ENCODE measurements at regions not wholly inside any gene's neighbourhood (a gene's known extent, or its start where the extent isn't known, plus 50 kb on each side); places are given as distances from the start of the nearest gene placed in this dataset.

DNA sequence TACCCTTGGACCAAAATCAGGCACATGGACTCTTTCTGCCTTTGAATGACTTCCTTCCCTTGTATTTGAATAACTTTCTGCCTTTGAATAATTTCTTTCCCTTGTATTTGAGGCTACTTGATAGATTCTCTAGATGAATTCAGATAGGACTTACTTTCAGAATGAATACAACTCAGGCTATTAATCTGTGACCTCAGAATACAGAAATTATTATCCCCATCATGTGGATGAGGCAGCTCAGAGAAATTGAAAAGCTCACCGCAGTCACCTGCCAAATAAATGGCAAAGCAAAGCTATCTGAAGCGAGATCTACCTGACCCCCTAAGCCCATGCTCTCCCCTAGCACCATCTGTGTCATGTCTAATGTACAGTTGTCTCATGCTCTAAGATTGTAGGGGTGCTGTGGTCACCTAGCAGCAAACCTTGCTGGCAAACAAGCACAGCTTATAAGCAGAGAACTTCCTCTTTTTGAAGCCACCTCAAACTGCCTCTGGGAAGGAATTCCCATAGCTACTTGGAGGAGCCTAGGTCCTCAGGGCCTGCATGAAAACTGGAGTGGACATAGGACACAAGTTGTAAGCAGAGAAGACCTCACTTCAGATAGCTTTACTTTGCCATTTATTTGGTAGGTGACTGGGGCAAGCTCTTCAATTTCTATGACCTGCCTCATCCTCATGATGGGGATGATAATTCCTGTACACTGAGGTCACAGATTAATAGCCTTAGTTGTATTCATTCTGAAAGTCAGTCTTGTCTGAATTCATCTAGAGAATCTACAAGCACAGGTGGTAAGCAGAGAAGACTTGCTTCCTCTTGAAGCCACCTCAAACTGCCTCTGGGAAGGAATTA is 66.1 kb downstream of the FASLG start:
- H3K27me3 ChIP-seq (ENCODE audit: control insufficient read depth, extremely low read depth, insufficient read depth, low read length): no peaks in the 10 kb centered on the region
- H2AFZ ChIP-seq (ENCODE audit: control insufficient read depth, low read length): no peak overlapping the region
- no peak overlapping the region for H3K27ac ChIP-seq (ENCODE audit: control insufficient read depth, insufficient read depth, low read length)
- H3K4me2 ChIP-seq (ENCODE audit: control insufficient read depth, extremely low read depth, insufficient read depth, low read depth, low read length): no peak overlapping the region
- H3K79me2 ChIP-seq (ENCODE audit: control insufficient read depth, insufficient read depth, low read length): no peaks in the 10 kb centered on the region
- no peaks in the 10 kb centered on the region for H3K36me3 ChIP-seq (ENCODE audit: control insufficient read depth in 2 of 2, extremely low read depth in 1 of 2, insufficient read depth in 2 of 2, low read length in 2 of 2)
- dilution Hi-C loops (cut with MboI; ENCODE audit: extremely low pct_ligation_motif_present, low sequenced_read_pairs): loop anchor here (25.0 kb wide), 1 partner anchor 113 kb away; no protein-coding TSS in a partner anchor
- TF ChIP-seq EZH2 (IDR thresholded peaks at IDR 0.05; ENCODE audit: low read length): no peak
- TF ChIP-seq, protein P1, sequence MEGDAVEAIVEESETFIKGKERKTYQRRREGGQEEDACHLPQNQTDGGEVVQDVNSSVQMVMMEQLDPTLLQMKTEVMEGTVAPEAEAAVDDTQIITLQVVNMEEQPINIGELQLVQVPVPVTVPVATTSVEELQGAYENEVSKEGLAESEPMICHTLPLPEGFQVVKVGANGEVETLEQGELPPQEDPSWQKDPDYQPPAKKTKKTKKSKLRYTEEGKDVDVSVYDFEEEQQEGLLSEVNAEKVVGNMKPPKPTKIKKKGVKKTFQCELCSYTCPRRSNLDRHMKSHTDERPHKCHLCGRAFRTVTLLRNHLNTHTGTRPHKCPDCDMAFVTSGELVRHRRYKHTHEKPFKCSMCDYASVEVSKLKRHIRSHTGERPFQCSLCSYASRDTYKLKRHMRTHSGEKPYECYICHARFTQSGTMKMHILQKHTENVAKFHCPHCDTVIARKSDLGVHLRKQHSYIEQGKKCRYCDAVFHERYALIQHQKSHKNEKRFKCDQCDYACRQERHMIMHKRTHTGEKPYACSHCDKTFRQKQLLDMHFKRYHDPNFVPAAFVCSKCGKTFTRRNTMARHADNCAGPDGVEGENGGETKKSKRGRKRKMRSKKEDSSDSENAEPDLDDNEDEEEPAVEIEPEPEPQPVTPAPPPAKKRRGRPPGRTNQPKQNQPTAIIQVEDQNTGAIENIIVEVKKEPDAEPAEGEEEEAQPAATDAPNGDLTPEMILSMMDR (optimal IDR thresholded peaks at IDR 0.05 in 1 of 3, IDR thresholded peaks at IDR 0.05 in 1 of 3, conservative IDR thresholded peaks at IDR 0.05 in 1 of 3; ENCODE audit: extremely low read depth in 1 of 3, insufficient read depth in 2 of 3, low read length in 3 of 3): no peak
- no peaks in the 10 kb centered on the region for H3K9me1 ChIP-seq (ENCODE audit: control insufficient read depth, extremely low read depth, insufficient read depth, low read length)
- H3K9me3 ChIP-seq (ENCODE audit: control insufficient read depth, low read depth, low read length): no peaks in the 10 kb centered on the region
- no peak overlapping the region for H3K9ac ChIP-seq (ENCODE audit: control insufficient read depth, extremely low read depth, insufficient read depth, low read length)
- no peak for DNase-seq (ENCODE audit: low read depth, low spot score)
- H3K4me1 ChIP-seq (ENCODE audit: control insufficient read depth, extremely low read depth, insufficient read depth, low read length): peaks cover 14% of the 10 kb centered on the region
- no peak for FAIRE-seq
- no peaks in the 10 kb centered on the region for H4K20me1 ChIP-seq (ENCODE audit: control insufficient read depth, extremely low read depth, insufficient read depth, low read length)
- H3K4me3 ChIP-seq (ENCODE audit: control insufficient read depth in 2 of 3, extremely low read depth in 1 of 3, insufficient read depth in 2 of 3, low read depth in 1 of 3, low read length in 3 of 3): no peak overlapping the region

DNA sequence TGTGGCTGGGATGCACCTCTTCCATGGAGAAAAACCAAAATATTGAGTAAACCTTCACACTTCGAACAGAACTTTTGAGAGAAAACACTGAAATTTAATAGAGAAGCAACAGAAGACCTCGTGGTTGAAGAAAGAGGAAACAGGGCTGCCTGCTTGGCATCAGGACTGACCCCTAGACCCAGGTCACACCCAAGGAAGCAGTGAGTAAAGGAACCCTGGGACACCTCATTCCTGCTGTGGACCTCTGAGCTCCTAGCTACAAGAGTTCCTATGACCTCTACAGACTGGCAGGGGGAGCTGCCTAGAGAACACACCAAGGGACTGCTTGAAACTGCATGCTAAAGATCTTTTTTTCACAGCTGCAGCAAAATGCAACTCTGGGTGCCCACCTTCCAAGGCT is 67.8 kb downstream of the FASLG start:
- no peak for DNase-seq (ENCODE audit: low read depth, low spot score)
- no peaks in the 10 kb centered on the region for H4K20me1 ChIP-seq (ENCODE audit: control insufficient read depth, extremely low read depth, insufficient read depth, low read length)
- no peak for FAIRE-seq
- TF ChIP-seq EZH2 (IDR thresholded peaks at IDR 0.05; ENCODE audit: low read length): no peak
- TF ChIP-seq, protein P1 (optimal IDR thresholded peaks at IDR 0.05 in 1 of 3, IDR thresholded peaks at IDR 0.05 in 1 of 3, conservative IDR thresholded peaks at IDR 0.05 in 1 of 3; ENCODE audit: extremely low read depth in 1 of 3, insufficient read depth in 2 of 3, low read length in 3 of 3): no peak
- H3K4me2 ChIP-seq (ENCODE audit: control insufficient read depth, extremely low read depth, insufficient read depth, low read depth, low read length): no peak overlapping the region
- H3K4me1 ChIP-seq (ENCODE audit: control insufficient read depth, extremely low read depth, insufficient read depth, low read length): peaks cover 8% of the 10 kb centered on the region
- no peak overlapping the region for H2AFZ ChIP-seq (ENCODE audit: control insufficient read depth, low read length)
- dilution Hi-C loops (cut with MboI; ENCODE audit: extremely low pct_ligation_motif_present, low sequenced_read_pairs): no loop called here
- no peak overlapping the region for H3K27ac ChIP-seq (ENCODE audit: control insufficient read depth, insufficient read depth, low read length)
- no peak overlapping the region for H3K9ac ChIP-seq (ENCODE audit: control insufficient read depth, extremely low read depth, insufficient read depth, low read length)
- no peak overlapping the region for H3K4me3 ChIP-seq (ENCODE audit: control insufficient read depth in 2 of 3, extremely low read depth in 1 of 3, insufficient read depth in 2 of 3, low read depth in 1 of 3, low read length in 3 of 3)
- H3K36me3 ChIP-seq (ENCODE audit: control insufficient read depth in 2 of 2, extremely low read depth in 1 of 2, insufficient read depth in 2 of 2, low read length in 2 of 2): no peaks in the 10 kb centered on the region
- no peaks in the 10 kb centered on the region for H3K9me1 ChIP-seq (ENCODE audit: control insufficient read depth, extremely low read depth, insufficient read depth, low read length)
- H3K9me3 ChIP-seq (ENCODE audit: control insufficient read depth, low read depth, low read length): no peaks in the 10 kb centered on the region
- H3K27me3 ChIP-seq (ENCODE audit: control insufficient read depth, extremely low read depth, insufficient read depth, low read length): no peaks in the 10 kb centered on the region
- no peaks in the 10 kb centered on the region for H3K79me2 ChIP-seq (ENCODE audit: control insufficient read depth, insufficient read depth, low read length)
